ENCODE measurements at regions not wholly inside any gene's neighbourhood (a gene's known extent, or its start where the extent isn't known, plus 50 kb on each side); places are given as distances from the start of the nearest gene placed in this dataset.

GRCh38 chr3:166663194-166663593 lies 716.9 kb downstream of the ZBBX start (continued):
- TF ChIP-seq ZBTB33 (IDR thresholded peaks at IDR 0.05; ENCODE audit: borderline replicate concordance, low read depth) = no peak
- TF ChIP-seq ELF1 (IDR thresholded peaks at IDR 0.05) = no peak
- no peak for TF ChIP-seq SMC3 (IDR thresholded peaks at IDR 0.05; ENCODE audit: low read depth, low read length)
- TF ChIP-seq TCF12 (IDR thresholded peaks at IDR 0.05) = no peak
- TF ChIP-seq USF1 (IDR thresholded peaks at IDR 0.05; ENCODE audit: borderline replicate concordance, low read depth) = no peak
- TF ChIP-seq MAX (IDR thresholded peaks at IDR 0.05; ENCODE audit: low read depth) = no peak
- TF ChIP-seq MEF2A (IDR thresholded peaks at IDR 0.05; ENCODE audit: borderline replicate concordance, low read depth) = no peak

GRCh38 chr3:166661621-166662020 lies 718.5 kb downstream of the ZBBX start:
- TF ChIP-seq IRF3 (IDR thresholded peaks at IDR 0.05; ENCODE audit: low read depth, low read length) = no peak
- TF ChIP-seq MXI1 (IDR thresholded peaks at IDR 0.05; ENCODE audit: low read depth, low read length) = no peak
- Histone ChIP-seq H3F3A (replicated peaks; ENCODE audit: insufficient read depth) (no peaks in the 10 kb centered on the region), H3K27me3 (ENCODE audit: insufficient read depth) (no peaks in the 10 kb centered on the region), H3K36me3 (replicated peaks in 1 of 2; ENCODE audit: control insufficient read depth in 1 of 2, insufficient read depth in 2 of 2, low read length in 1 of 2) (no peaks in the 10 kb centered on the region), H3K4me2 (no peak overlapping the region), H4K20me1 (ENCODE audit: insufficient read depth) (no peaks in the 10 kb centered on the region), H3K4me1 (ENCODE audit: control insufficient read depth in 1 of 2, insufficient read depth in 2 of 2, low read depth in 1 of 2, low read length in 1 of 2) (no peaks in the 10 kb centered on the region), H3K79me2 (ENCODE audit: insufficient read depth) (no peaks in the 10 kb centered on the region), H3K9me2 (no peaks in the 10 kb centered on the region), H2AFZ (ENCODE audit: low read depth) (no peak overlapping the region), H3K4me3 (ENCODE audit: low read depth in 2 of 2, low read length in 1 of 2) (no peak overlapping the region), H3K9ac (no peak overlapping the region), H3K27ac (ENCODE audit: low read depth in 2 of 2, low read length in 1 of 2) (no peak overlapping the region), H3K9me3 (0 out of 2 replicates have a peak, but pooled peaks cover 2% of the 10 kb centered on the region)
- WGBS (ENCODE audit: low lambda C conversion rate) = 0% methylated on average over 1 of the region's 1 CpG
- CTCF ChIA-PET = no interaction called here
- no peak for DNase-seq
- POLR2A ChIA-PET = no interaction called here

- no peaks in the 10 kb centered on the region for H3K79me2 ChIP-seq (ENCODE audit: insufficient read depth)
- no peaks in the 10 kb centered on the region for H3K27me3 ChIP-seq (ENCODE audit: insufficient read depth)
- POLR2A ChIA-PET = no interaction called here
- H3K9ac ChIP-seq = no peak overlapping the region
- H3K9me3 ChIP-seq = 0 out of 2 replicates have a peak, but pooled peaks cover 2% of the 10 kb centered on the region
- TF ChIP-seq CTCF (IDR thresholded peaks at IDR 0.05) = no peak
- no peak for TF ChIP-seq TEAD4 (IDR thresholded peaks at IDR 0.05; ENCODE audit: borderline replicate concordance, insufficient read depth)
- no peak for TF ChIP-seq RCOR1 (IDR thresholded peaks at IDR 0.05; ENCODE audit: low read length)
- CTCF ChIA-PET = no interaction called here
- H2AFZ ChIP-seq (ENCODE audit: low read depth) = no peak overlapping the region
- H3K4me1 ChIP-seq (ENCODE audit: control insufficient read depth in 1 of 2, insufficient read depth in 2 of 2, low read depth in 1 of 2, low read length in 1 of 2) = no peaks in the 10 kb centered on the region
- no peaks in the 10 kb centered on the region for H3K36me3 ChIP-seq (replicated peaks in 1 of 2; ENCODE audit: control insufficient read depth in 1 of 2, insufficient read depth in 2 of 2, low read length in 1 of 2)
- no peaks in the 10 kb centered on the region for H4K20me1 ChIP-seq (ENCODE audit: insufficient read depth)
- no peaks in the 10 kb centered on the region for H3F3A ChIP-seq (replicated peaks; ENCODE audit: insufficient read depth)
- H3K4me3 ChIP-seq (ENCODE audit: low read depth in 2 of 2, low read length in 1 of 2) = no peak overlapping the region
- H3K9me2 ChIP-seq = no peaks in the 10 kb centered on the region
- DNase-seq = no peak
- no peak overlapping the region for H3K4me2 ChIP-seq
- H3K27ac ChIP-seq (ENCODE audit: low read depth in 2 of 2, low read length in 1 of 2) = no peak overlapping the region
Observed at GRCh38 chr3:166660962-166661361, 719.1 kb downstream of the ZBBX start.
